AG10803 (cell line): ENCODE measurements at regions not wholly inside any gene's neighbourhood (a gene's known extent, or its start where the extent isn't known, plus 50 kb on each side); places are given as distances from the start of the nearest gene placed in this dataset.
A peak's percentile ranks its signal among the peaks of the same experiment; 100 is the strongest.

Experiments
- DNase-seq: peaks from one replicate; pipeline ENCODE4 v3.0.0; 2010; ENCODE audit warnings: low read depth
- H3K4me3 ChIP-seq: 2 replicates; pipeline ENCODE4 v1.5.1; 2011; ENCODE audit warnings: mild to moderate bottlenecking, low read length, control low read depth
- TF ChIP-seq, protein P1 (sequence below): conservative IDR thresholded peaks from 2 replicates; pipeline ENCODE4 v1.5.1; 2011; ENCODE audit warnings: mild to moderate bottlenecking, low read length, control low read depth, inconsistent platforms

DNA sequence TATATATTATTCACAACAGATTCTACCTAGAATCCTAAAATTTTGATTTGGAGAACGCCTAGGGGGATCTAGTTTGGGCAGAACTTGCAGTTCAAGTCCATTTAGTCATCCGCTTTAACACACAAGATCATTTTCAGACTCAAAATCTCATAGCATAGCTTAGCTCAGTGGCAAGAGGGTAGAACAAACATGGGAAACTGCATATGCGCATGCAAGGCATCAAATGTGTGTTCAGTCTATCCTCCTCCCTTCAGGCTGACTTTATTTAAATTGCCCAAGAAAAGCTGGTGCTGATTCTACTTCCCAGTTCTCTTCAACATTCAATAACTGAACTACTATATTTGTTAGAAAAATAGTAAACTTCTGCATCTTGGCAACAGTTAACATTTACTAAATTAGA is 79.6 kb upstream of the NRXN1 start:
- H3K4me3 ChIP-seq = no peak overlapping the region
- TF ChIP-seq, protein P1, sequence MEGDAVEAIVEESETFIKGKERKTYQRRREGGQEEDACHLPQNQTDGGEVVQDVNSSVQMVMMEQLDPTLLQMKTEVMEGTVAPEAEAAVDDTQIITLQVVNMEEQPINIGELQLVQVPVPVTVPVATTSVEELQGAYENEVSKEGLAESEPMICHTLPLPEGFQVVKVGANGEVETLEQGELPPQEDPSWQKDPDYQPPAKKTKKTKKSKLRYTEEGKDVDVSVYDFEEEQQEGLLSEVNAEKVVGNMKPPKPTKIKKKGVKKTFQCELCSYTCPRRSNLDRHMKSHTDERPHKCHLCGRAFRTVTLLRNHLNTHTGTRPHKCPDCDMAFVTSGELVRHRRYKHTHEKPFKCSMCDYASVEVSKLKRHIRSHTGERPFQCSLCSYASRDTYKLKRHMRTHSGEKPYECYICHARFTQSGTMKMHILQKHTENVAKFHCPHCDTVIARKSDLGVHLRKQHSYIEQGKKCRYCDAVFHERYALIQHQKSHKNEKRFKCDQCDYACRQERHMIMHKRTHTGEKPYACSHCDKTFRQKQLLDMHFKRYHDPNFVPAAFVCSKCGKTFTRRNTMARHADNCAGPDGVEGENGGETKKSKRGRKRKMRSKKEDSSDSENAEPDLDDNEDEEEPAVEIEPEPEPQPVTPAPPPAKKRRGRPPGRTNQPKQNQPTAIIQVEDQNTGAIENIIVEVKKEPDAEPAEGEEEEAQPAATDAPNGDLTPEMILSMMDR = no peak
- no peak for DNase-seq

GRCh38 chr2:51108794-51109193 is 76.9 kb upstream of the NRXN1 start:
- no peak overlapping the region for H3K4me3 ChIP-seq
- TF ChIP-seq, protein P1 = no peak
- no peak for DNase-seq

DNA sequence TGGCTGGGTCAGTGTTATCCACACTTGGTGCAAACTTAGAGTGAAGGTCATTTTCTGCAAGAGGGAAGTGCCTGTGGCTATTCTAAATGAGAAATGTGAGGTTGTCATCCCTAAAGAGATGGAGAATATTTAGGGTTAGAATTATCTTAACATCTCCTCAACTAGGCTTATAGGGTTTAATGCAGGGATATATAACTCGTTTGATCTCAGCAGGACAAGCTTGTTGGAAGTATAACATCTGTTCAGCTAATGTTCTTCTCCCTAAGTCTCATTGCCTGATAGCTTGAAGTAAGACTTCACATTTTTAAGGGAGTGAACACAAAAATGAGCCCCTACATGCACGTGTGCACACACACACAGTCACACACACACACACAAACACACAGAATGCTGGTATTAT is 75.9 kb upstream of the NRXN1 start:
- no peak overlapping the region for H3K4me3 ChIP-seq
- DNase-seq = no peak
- TF ChIP-seq, protein P1 = no peak

DNA sequence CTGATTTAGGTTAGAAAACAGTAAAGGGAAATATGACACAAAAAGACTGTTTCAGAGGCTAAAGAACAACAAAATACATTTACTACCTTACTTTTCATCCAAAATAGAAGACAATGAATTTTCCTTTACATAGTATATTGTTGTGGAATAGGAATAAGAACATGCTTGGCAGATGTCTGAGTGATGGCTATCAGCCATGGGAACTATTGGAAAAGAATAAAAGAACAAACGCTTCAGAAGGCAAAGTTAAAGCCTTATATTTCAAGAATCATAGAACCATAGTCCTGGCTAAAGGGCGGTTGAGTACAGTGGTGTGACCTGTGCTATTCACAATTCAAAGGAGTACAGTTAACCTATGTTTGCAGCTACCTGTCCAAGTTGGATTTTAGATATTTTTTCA is 73.9 kb upstream of the NRXN1 start:
- TF ChIP-seq, protein P1 = no peak
- DNase-seq = no peak
- no peak overlapping the region for H3K4me3 ChIP-seq

DNA sequence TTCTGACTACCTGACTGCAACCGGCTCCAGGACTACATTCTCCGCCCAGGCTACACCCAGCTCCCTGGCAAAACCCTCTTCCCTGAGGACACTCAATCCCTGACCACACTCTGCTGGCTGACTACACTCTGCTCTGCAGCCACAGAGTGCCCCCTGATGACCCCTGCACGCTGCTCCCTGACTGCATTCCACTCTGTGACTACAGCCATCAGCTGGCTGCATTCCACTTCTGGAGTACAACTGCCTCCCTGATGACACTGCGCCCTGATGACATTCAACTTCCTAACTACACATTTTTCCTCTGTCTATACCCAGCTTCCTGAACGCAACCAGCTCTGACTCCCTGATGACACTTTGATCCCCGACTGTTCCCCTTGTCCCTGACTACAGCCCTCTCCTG is 71.3 kb upstream of the NRXN1 start:
- TF ChIP-seq, protein P1 = no peak
- DNase-seq = peak; percentile 11
- no peak overlapping the region for H3K4me3 ChIP-seq

GRCh38 chr2:51093016-51093415 is 61.1 kb upstream of the NRXN1 start:
- H3K4me3 ChIP-seq = no peak overlapping the region
- no peak for DNase-seq
- TF ChIP-seq, protein P1 = no peak

DNA sequence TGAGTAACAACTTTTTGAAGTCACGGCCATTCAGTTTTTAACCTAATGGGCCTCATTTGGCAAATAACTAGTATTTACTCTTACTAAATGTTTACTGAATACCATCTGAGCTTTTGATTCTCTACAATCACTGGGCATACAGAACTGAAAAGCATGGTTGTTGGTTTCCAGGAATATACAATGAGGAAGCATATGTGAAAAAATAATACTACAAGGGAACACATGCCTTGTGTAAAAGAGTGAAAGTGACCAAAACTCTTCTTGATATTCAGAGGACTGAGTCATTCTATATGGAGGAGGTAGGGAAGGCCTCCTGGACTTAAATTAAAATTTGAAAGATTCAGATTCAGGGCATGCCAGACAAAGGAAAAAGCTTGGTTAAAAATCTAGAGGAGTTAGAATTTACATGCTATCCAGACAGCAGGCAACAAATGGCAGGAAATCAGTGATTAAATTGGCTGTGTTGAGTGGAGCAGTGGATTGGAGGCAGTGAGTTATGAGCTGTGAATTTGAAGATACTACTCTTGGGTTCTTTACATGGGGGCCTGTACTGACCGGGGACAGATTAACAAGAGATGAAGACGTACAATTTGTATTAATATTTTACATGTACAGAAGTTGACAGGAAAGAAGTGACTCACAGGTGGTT is 53.6 kb upstream of the NRXN1 start:
- TF ChIP-seq, protein P1 = no peak
- no peak overlapping the region for H3K4me3 ChIP-seq
- no peak for DNase-seq
